ENCODE measurements at regions not wholly inside any gene's neighbourhood (a gene's known extent, or its start where the extent isn't known, plus 50 kb on each side); places are given as distances from the start of the nearest gene placed in this dataset.

DNA sequence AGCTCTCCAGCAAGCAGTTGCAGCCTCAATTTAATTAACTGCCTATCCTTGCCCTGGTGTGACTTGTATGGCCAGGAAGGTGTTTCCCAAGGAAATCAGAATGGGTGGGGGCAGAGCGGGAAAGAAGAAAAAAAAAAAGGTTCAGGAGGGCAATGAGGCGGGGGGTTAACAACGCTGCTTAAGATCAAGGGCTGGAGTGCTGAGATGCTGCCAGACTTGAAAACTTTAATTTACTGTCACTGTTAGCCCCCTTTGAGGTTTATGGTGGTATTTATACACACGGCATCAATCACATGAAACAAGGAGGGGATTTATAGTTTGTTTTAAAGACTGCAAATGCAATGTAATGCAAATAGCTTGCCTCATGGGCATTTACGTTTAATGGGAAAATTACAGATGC is 319.4 kb upstream of the NR2F2 start:
- TF ChIP-seq, protein P1, sequence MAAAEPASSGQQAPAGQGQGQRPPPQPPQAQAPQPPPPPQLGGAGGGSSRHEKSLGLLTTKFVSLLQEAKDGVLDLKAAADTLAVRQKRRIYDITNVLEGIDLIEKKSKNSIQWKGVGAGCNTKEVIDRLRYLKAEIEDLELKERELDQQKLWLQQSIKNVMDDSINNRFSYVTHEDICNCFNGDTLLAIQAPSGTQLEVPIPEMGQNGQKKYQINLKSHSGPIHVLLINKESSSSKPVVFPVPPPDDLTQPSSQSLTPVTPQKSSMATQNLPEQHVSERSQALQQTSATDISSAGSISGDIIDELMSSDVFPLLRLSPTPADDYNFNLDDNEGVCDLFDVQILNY (CRISPR knock-in tag; IDR thresholded peaks at IDR 0.05): no peak
- TF ChIP-seq ZBTB21 (CRISPR knock-in tag; IDR thresholded peaks at IDR 0.05; ENCODE audit: borderline replicate concordance) (no peak), FOXJ3 (CRISPR knock-in tag; IDR thresholded peaks at IDR 0.05; ENCODE audit: borderline replicate concordance) (no peak), MYBL2 (CRISPR knock-in tag; IDR thresholded peaks at IDR 0.05) (no peak), SMAD4 (CRISPR knock-in tag; IDR thresholded peaks at IDR 0.05) (no peak), FOXK1 (CRISPR knock-in tag; IDR thresholded peaks at IDR 0.05) (no peak), NR3C1 (CRISPR knock-in tag; conservative IDR thresholded peaks at IDR 0.05; ENCODE audit: low read depth) (no peak), CREB1 (CRISPR knock-in tag; IDR thresholded peaks at IDR 0.05) (no peak)
- TF ChIP-seq, protein P2, sequence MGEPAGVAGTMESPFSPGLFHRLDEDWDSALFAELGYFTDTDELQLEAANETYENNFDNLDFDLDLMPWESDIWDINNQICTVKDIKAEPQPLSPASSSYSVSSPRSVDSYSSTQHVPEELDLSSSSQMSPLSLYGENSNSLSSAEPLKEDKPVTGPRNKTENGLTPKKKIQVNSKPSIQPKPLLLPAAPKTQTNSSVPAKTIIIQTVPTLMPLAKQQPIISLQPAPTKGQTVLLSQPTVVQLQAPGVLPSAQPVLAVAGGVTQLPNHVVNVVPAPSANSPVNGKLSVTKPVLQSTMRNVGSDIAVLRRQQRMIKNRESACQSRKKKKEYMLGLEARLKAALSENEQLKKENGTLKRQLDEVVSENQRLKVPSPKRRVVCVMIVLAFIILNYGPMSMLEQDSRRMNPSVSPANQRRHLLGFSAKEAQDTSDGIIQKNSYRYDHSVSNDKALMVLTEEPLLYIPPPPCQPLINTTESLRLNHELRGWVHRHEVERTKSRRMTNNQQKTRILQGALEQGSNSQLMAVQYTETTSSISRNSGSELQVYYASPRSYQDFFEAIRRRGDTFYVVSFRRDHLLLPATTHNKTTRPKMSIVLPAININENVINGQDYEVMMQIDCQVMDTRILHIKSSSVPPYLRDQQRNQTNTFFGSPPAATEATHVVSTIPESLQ (CRISPR knock-in tag; IDR thresholded peaks at IDR 0.05): no peak
- Mint-ChIP-seq H3K36me3 (no peaks in the 10 kb centered on the region), H3K4me3 (no peak overlapping the region), H3K9me3 (peaks cover 10% of the 10 kb centered on the region), H3K4me1 (peaks cover 3% of the 10 kb centered on the region), H3K27me3 (ENCODE audit: low read depth) (no peaks in the 10 kb centered on the region), H3K27ac (no peak overlapping the region)
- ChIA-PET CTCF (no interaction called here), POLR2A (no interaction called here)
- ATAC-seq: no peak
- DNase-seq (ENCODE audit: low spot score): no peak

DNA sequence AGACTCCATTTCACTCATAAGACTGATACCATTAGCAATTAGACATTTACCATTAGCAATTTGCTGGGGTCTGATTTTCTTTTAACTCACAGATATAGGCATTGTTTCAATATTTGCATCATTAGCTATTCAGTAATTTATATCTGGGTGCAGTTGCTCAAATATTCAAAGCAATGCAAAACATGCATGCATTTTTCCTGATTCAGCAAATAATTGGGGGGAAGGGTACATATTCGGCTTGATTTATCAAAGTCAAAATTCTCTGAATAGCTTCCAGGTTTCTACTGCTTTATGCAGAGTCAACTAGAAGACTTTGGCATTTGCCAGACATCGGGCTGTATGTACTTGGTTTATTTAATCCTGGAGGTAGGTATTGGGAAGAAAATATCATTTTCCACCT is 315.6 kb upstream of the NR2F2 start:
- Mint-ChIP-seq H3K27me3 (ENCODE audit: low read depth) (no peaks in the 10 kb centered on the region; the same call in 1 of the 2 replicates), H3K9me3 (peaks cover 13% of the 10 kb centered on the region), H3K4me1 (peaks cover 3% of the 10 kb centered on the region), H3K27ac (no peak overlapping the region), H3K4me3 (no peak overlapping the region), H3K36me3 (no peaks in the 10 kb centered on the region)
- POLR2A ChIA-PET: no interaction called here
- DNase-seq (ENCODE audit: low spot score): no peak
- CTCF ChIA-PET: no interaction called here
- ATAC-seq: no peak
- TF ChIP-seq ZNF138 (CRISPR knock-in tag; conservative IDR thresholded peaks at IDR 0.05): no peak
- TF ChIP-seq, protein P3, sequence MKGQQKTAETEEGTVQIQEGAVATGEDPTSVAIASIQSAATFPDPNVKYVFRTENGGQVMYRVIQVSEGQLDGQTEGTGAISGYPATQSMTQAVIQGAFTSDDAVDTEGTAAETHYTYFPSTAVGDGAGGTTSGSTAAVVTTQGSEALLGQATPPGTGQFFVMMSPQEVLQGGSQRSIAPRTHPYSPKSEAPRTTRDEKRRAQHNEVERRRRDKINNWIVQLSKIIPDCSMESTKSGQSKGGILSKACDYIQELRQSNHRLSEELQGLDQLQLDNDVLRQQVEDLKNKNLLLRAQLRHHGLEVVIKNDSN (CRISPR knock-in tag; IDR thresholded peaks at IDR 0.05): no peak
- no peak for TF ChIP-seq FOXJ3 (CRISPR knock-in tag; IDR thresholded peaks at IDR 0.05; ENCODE audit: borderline replicate concordance)
- TF ChIP-seq SMAD4 (CRISPR knock-in tag; IDR thresholded peaks at IDR 0.05): no peak
- TF ChIP-seq, protein P4, sequence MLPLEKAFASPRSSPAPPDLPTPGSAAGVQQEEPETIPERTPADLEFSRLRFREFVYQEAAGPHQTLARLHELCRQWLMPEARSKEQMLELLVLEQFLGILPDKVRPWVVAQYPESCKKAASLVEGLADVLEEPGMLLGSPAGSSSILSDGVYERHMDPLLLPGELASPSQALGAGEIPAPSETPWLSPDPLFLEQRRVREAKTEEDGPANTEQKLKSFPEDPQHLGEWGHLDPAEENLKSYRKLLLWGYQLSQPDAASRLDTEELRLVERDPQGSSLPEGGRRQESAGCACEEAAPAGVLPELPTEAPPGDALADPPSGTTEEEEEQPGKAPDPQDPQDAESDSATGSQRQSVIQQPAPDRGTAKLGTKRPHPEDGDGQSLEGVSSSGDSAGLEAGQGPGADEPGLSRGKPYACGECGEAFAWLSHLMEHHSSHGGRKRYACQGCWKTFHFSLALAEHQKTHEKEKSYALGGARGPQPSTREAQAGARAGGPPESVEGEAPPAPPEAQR (CRISPR knock-in tag; IDR thresholded peaks at IDR 0.05): no peak
- TF ChIP-seq, protein P5, sequence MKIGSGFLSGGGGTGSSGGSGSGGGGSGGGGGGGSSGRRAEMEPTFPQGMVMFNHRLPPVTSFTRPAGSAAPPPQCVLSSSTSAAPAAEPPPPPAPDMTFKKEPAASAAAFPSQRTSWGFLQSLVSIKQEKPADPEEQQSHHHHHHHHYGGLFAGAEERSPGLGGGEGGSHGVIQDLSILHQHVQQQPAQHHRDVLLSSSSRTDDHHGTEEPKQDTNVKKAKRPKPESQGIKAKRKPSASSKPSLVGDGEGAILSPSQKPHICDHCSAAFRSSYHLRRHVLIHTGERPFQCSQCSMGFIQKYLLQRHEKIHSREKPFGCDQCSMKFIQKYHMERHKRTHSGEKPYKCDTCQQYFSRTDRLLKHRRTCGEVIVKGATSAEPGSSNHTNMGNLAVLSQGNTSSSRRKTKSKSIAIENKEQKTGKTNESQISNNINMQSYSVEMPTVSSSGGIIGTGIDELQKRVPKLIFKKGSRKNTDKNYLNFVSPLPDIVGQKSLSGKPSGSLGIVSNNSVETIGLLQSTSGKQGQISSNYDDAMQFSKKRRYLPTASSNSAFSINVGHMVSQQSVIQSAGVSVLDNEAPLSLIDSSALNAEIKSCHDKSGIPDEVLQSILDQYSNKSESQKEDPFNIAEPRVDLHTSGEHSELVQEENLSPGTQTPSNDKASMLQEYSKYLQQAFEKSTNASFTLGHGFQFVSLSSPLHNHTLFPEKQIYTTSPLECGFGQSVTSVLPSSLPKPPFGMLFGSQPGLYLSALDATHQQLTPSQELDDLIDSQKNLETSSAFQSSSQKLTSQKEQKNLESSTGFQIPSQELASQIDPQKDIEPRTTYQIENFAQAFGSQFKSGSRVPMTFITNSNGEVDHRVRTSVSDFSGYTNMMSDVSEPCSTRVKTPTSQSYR (CRISPR knock-in tag; IDR thresholded peaks at IDR 0.05): no peak
- TF ChIP-seq JAZF1 (CRISPR knock-in tag; IDR thresholded peaks at IDR 0.05): no peak
- TF ChIP-seq ZNF317 (CRISPR knock-in tag; IDR thresholded peaks at IDR 0.05; ENCODE audit: borderline replicate concordance, low read depth): no peak
- no peak for TF ChIP-seq GRHL2 (CRISPR knock-in tag; IDR thresholded peaks at IDR 0.05; ENCODE audit: insufficient replicate concordance, severe bottlenecking)
- TF ChIP-seq, protein P6, sequence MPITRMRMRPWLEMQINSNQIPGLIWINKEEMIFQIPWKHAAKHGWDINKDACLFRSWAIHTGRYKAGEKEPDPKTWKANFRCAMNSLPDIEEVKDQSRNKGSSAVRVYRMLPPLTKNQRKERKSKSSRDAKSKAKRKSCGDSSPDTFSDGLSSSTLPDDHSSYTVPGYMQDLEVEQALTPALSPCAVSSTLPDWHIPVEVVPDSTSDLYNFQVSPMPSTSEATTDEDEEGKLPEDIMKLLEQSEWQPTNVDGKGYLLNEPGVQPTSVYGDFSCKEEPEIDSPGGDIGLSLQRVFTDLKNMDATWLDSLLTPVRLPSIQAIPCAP (CRISPR knock-in tag; IDR thresholded peaks at IDR 0.05): no peak
- no peak for TF ChIP-seq HMGA2 (CRISPR knock-in tag; IDR thresholded peaks at IDR 0.05)
- no peak for TF ChIP-seq MXD4 (CRISPR knock-in tag; IDR thresholded peaks at IDR 0.05; ENCODE audit: borderline replicate concordance)
- no peak for TF ChIP-seq ZNF423 (CRISPR knock-in tag; IDR thresholded peaks at IDR 0.05)
- TF ChIP-seq NFYB (CRISPR knock-in tag; conservative IDR thresholded peaks at IDR 0.05; ENCODE audit: low read depth): no peak
- TF ChIP-seq ZNF263 (CRISPR knock-in tag; IDR thresholded peaks at IDR 0.05; ENCODE audit: low read depth): no peak
